SKM-1 (cell line): ENCODE measurements at regions not wholly inside any gene's neighbourhood (a gene's known extent, or its start where the extent isn't known, plus 50 kb on each side); places are given as distances from the start of the nearest gene placed in this dataset.
"Not testable (repeated sequence)": the region's sequence is repeated elsewhere in the genome, so short reads cannot be mapped to it uniquely, and the experiment has no call there.

Experiments
- DNase-seq: peaks from one replicate; lab custom pipeline; 2025; ENCODE audit not compliant: unreplicated experiment; lab: John Stamatoyannopoulos, UW

DNA sequence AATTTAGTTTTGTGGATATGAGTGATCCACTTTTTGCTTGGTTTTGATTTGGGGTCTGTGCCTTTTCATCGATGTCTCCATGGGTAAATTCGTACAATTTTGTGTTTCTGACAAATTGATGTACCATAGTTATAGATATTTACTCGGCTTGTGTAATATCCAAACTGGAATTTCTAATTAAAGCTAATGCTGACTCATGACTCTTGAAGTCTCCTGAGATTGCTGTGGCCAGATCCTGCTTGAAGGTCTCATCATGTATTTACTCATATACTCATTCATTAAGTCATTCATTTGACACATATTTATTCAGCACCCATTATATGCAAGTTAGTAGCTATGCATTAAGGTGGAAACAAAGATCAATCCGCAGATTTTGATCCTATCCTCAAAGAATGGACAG is 423.2 kb downstream of the RWDD3 start:
- no peak for DNase-seq

DNA sequence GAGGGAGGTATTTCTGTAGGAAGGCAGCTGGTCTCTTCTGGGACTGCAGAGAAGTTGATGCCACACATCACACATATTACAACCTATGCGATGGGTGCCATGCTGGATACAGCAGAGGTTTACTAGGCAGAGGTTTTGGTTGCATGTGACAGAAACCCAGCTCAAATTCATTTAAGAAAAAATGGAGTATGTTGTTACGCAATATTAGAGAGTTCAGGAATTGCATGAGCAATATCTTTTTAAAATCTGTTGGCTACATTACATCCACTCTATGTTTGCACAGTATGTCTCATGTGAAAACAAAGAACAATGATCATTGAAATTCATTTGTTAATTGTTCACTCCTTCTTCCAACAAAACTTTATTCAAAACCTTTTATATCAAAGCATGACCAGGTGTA is 425.2 kb downstream of the RWDD3 start:
- no peak for DNase-seq

DNA sequence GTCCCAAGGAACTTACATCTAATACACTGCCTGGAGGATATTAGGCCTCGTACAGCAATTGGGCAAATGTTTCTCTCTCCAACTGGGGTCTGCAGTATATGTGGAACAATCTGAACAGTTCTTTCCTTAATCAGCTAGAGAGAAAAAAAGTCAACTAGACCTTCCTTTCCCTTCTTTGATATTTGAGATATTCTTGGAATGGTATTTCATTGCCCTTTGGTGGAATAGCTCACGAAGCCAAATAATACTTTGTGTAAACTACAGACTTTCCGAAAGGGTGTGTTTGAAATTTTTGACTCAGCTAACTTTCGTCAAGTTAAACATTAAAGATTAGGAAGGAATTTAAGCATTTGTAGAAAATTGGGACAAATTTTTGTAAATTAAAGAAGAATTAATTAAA is 425.6 kb downstream of the RWDD3 start:
- DNase-seq: no peak

DNA sequence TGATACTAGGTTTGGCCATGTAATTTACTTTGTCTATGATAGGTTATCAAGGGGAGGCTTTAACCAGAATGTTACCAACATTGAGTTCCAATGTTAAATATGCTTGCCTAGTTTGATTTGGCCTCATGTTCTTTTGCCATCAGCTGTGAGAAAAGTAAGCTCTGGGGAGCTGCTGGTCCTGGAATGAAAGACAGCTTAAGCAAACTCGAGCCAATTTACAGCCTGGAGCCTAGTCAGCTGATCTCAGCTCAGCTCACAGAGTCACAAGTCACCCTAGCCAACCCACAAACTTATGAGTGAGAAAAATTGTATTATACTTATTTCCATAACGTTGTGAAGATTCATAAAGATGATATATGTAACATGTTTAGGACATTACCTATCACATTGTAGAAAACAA is 426.7 kb downstream of the RWDD3 start:
- no peak for DNase-seq

DNA sequence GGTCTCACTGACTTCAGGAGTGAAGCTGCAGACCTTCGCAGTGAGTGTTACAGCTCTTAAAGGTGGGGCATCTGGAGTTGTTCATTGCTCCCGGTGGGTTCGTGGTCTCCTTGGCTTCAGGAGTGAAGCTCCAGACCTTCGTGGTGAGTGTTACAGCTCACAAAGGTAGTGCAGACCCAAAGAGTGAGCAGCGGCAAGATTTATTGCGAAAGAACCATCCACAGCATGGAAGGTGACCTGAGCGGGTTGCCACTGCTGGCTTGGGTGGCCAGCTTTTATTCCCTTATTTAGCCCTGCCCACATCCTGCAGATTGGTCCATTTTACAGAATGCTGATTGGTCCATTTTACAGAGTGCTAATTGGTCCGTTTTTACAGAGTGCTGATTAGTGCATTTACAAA is 429.5 kb downstream of the RWDD3 start:
- not testable (repeated sequence) for DNase-seq

DNA sequence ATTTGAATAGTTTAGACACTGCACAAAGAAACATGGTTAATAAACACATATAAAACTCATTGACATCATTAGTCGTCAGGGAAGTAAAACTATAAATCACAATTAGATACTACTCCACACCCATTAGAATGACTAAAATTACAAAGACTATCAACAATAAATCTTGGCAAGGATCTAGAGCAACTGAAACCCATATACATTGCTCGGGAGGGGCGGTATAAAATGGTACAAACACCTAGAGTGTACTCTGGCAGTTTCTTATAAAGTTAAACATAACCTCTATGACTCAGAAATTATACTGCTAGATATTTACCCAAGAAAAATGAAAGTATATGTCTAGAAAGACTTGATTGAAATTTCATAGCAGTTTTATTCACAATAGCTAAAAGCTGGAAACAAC is 434.2 kb downstream of the RWDD3 start:
- no peak for DNase-seq

DNA sequence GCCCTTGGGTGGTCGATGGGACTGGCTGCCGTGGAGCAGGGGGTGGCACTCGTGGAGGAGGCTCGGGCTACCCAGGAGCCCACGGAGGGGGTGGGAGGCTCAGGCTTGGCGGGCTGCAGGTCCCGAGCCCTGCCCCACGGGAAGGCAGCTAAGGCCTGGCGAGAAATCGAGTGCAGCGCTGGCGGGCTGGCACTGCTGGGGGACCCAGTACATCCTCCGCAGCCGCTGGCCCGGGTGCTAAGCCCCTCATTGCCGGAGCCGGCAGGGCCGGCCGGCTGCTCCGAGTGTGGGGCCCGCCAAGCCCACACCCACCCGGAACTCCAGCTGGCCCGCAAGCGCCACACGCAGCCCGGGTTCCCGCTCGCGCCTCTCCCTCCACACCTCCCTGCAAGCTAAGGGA is 435.6 kb downstream of the RWDD3 start:
- not testable (repeated sequence) for DNase-seq

DNA sequence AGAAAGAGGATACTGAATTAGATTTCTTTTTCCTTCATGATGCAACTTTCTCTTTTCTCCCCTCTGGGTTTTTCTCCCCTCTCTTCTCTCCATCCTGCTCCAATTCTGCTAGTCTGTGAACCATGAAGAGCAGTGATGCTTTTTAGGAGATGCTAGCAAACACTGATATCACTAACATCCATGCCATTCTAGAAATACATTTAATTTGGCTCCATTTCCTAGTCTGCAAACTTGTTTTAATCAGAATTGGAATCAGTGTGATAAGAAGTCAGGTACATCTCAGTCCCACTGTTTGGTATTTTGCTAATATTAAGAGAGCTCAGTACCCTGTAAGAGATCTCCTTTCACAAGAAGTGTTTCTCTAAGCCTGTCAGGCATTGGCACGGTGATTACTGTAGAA is 437.1 kb downstream of the RWDD3 start:
- no peak for DNase-seq

DNA sequence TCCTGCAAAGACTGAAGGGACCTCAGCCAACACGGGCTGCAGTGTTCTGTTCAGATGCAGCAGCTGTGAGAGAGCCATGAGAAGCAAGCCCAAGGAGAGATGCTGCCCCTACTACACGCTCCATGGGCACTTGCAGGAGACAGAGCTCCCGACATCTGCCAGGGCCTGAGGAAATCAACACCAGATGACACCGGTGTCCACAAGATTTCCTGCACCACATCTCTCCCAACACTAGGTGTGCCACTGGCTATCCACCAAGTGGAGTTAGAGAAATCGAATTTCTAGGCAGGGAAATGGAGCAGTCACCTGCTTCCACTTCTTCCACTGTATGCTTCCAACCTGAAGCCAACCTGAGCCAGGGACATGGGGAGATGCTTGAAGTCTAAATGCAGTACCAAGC is 445.3 kb downstream of the RWDD3 start:
- no peak for DNase-seq

DNA sequence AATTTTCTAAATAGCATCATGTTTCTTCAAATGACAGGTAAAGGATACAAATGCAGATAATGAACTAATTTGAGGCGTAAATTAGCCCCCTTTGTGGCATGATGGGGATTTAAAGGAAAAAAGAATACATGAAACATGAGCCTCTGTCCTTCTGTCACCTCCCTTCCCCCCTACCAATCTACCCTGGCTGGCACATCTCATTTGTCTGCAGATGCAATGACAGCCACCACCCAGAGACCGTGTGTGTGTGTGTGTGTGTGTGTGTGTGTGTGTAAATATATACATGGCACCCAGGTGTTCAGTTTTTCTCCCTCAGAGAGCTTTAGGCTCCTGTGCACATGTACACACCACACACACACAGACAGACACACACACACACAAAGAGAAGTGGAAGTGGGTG is 451.1 kb downstream of the RWDD3 start:
- DNase-seq: no peak

DNA sequence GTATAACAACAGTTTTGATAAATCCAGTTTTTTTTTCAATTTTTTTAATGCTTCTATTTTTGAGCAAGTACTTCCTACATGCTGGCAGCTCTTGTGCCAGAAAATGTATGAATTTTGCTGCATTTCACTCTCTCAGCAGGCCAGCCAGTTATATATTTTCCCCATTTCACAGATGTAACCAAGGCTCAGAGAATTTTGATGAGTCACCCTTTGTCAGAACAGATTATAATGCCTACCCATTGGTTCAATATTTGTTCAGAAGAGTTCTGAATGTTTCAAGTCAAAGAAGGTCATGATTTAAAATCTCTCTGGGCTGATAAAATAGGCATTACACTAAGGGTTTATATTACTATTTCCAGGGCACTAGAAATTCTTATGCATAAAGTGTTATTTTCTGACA is 452.2 kb downstream of the RWDD3 start:
- DNase-seq: no peak

DNA sequence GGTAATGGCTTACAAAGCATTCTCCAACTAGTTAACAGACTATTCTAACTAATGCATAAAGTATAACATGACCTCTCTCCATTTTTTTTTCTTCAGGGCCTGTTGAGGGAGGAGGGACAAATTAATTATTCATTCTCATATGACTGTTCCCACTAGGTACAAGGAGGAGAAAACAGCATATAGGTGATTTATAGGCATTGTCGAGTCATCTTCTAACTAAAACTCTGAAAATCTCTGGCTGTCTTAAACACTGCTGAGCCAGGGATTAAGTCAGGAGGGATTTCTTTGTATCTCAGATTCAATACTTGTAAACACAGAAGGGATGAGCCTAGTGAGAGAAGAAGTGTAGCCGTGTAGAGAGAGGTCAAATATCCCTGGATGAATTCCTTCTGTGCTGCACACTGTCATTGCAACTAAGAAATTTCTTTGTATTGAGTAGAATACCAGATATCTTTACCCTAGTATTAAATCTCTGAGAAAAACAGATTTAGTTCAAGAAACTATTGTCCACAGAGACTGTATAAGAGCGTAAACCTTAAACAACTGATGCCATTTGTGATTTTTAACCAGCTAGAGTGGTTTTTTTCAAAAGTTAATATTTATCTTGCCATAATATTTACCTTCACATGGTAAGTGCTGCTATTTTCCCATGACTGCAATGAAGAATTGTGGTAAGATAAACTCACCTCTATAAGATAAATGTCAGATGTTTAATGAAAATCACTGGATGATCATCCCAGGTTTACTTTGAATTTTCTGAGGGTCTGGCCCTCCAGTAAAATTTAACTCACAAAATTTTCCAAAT is 465.3 kb downstream of the RWDD3 start:
- DNase-seq: no peak

DNA sequence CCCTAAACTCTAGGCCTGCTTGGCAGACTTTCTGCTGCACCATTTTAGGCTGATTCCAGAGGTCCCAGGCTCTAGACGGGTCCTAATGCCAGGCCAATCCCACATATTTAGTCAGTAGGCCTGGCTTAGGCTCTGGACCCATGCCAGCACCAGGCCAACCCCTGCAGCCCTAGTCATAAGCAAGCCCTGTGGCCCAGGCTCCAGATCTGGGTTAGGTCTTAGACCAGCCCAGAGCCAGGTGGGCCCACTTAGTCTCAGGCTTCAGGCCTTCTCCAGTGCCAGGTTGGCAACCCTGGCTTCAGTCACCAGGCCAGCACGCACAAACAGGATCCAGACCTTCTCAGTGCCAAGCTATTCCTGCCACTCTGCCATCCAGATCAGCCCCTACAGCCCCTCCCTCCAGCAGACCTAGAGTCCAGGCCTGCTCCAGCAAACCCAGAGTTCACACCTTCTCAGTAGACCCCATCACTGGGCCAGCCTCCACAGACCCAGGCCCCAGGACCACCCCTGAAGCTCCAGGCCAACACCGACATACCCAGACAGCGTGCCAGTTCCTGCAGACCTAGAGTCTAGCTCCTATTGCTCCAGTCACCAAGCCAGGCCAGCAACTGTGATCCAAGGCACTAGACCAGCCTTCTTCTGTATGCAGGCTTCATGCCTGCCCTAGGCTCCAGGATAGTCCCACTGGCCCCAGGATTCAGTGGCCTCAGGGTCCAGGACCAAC is 467.6 kb downstream of the RWDD3 start:
- DNase-seq: no peak

DNA sequence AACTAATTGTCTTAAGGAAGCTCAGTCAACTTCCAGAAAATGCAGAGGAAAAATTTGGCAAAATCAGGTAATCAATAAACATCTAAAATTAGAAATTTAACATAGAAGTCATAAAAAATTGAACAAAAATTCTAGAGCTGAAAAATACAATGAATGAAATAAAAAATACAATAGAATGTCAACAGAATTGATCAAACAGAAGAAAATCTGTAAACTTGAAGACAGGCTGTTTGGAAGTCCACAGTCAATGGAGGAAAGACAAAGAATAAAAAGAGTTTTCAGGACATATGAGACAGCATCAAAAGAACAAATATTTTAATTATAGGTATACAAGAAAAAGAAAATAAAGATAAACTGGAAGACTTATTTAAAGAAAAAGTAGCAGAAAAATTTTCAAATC is 469.0 kb downstream of the RWDD3 start:
- DNase-seq: no peak

DNA sequence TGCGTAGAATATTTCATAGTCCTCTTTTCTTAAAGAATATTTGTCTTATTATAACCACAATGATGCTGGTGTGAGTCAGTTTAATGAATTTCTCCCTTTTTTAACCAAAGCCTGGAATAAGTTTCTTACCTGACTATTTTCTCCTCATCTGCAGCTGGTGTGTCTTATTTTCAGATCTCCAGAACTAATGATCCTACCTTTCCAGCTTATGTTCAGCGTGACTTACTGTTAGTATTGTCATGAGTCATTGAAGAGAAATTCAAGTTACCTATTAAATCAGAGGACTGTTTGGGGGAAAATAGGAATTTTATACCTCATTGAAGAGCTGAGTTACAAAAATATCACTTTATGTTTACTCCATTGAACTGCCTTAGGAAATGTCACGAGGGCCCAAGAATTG is 482.1 kb downstream of the RWDD3 start:
- no peak for DNase-seq

DNA sequence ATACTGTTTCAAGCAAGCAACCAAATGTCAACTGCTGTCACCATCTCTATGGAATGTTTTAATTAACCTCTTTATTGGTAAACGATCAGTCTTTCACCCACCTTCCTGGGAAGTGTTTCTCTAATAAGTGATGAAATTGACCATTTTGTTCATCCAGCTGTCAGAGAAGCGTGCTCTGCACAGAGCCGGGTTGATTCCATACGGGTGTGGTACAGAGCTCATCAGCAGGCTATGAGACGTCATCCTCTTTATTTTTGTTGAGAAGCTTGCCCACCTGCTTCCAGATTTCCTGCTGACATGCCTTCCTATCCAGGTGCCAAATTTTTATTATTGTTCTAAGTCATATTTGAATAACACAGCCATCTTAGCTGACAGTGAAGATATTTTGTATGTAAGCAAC is 482.5 kb downstream of the RWDD3 start:
- no peak for DNase-seq

DNA sequence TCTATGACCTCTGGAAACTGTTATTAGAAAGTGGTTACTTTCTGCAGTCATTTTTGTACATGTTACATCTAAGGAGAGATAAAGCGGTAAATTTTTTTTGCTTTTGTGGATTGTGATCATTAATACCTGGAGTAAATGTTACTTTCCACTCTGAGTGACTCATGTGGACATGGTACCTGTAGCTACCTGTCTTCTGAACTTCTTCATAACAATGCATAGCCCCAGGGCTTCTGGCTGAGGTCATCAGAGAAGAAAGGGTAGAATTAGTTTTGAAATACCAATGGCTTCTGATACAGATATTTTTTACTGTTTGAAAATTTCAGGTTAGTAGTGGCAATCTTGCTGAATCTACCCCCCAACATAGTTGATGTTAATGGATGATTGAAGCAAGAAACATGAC is 489.3 kb downstream of the RWDD3 start:
- no peak for DNase-seq

DNA sequence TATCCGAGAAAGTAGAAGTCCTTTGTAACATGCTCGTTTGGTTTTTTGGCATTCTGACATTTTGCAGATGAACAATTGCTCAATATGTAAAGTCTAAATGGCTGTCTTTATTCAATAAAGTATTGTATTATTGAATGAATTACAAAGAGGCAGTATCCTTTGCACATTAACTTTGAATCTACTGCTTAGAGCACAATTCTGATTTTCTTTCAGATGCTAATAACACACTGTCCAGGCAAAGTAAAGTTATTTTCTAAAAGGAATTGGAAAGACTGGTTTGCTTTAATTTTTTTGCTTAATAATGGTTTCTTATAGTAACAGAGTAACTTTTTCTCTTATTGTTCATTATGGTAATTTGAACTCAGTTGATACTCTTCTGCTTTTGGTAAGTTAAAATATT is 494.8 kb downstream of the RWDD3 start:
- no peak for DNase-seq

DNA sequence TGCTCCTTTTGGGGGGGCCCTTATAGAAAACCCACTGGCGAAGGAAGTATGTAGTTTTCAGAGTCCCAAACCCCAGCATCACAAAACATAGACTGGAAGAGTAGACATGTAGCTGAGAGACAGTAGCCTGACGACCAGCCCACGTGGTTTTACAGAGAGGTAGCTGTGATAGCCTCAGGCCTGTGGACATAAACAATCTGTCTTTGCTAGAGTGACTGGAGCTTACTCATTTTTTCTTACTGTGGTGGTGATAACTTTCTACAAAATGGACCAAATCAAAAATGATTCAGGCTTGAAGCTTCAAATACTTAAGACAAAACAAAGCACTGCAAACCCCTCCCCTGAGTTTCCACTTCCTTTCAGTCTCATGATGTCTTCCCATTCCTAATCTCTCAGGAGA is 497.0 kb downstream of the RWDD3 start:
- DNase-seq: no peak

DNA sequence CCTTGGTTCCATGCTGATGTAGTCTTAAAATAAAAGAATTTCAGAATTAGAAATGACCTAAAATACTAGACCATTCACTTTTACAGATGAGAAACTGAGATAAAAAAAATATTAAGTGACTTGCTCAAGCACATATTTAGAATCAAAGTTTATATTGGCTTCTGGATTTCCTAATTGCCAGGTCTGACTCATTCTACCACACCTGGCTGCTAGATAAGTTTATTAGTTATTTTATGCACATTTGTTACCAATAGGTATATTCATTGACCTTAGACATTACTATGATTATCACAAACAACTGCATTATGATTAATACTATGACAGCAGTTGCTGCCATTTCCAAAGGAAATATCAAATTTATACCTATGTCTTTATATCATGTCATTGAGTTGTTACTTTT is 497.5 kb downstream of the RWDD3 start:
- no peak for DNase-seq

DNA sequence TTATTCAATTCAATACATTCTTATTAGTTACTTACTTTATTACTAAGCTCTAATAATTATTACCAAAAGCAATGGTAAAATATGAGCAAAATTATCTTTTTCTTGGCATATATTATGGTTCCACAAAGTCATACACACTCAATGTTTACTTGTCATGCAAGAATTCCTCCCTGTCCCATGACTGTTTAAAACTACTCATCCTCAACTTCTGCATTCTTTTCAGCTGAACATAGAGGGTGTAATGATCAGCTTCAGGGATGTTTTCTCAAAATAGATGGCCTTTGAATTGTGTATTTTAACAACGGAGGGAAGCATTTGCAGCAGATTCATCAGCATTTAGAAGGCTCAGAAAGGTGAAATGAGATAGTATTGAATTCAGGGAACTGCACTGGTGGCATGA is 499.0 kb downstream of the RWDD3 start:
- no peak for DNase-seq

DNA sequence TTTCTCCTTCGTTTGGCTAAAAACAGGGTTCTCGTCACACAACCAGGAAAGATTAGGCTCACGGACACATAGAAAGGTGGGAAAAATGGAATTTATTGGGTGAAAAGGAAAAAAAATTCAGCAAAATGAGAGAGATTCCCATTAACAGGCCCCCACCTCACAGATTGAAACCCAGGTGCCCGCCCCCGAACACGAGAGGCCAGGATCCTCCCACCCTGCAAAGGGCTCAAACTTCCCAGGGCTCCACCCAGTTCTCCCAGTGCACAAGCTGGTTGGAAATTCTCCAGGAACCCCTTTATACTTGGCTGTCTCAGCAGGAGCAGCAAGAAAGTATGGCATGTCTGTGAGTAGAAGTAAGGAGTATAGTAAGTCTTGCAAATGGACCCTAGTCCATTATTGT is 499.7 kb downstream of the RWDD3 start:
- DNase-seq: no peak

DNA sequence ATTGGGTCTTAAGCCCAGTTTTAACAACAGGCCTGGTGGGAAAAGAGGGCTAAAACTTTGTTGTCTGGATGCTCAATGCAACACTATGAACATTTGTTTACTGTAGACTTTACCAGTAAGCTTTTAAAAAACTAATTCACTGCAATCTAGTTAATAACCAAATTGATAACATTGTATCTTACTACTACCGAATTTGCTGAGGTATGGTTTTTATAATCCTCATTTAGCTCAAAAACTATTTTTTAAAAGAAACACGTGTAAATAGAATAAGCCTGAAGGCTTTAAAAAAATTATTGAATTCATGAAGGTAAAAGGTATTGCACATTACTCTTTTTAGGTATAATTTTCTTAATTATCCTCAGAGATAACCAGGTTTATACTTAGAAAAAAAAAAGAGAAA is 500.6 kb downstream of the RWDD3 start:
- no peak for DNase-seq
